Natural killer cell (primary cell): ENCODE measurements at regions not wholly inside any gene's neighbourhood (a gene's known extent, or its start where the extent isn't known, plus 50 kb on each side); places are given as distances from the start of the nearest gene placed in this dataset.
A peak's percentile ranks its signal among the peaks of the same experiment; 100 is the strongest.

ENCODE experiments used
- ATAC-seq, 3 donors: fragments of 150-1000 bp in 2 of 3; fragments of 200-7000 bp in 1 of 3; cut with Tn5 transposase; 1 replicate in 1 of 3; 2 replicates in 2 of 3; pipeline ENCODE4 v1.10.0; 2021; ENCODE audit warnings: mild to moderate bottlenecking in 2 of 3, moderate library complexity in 2 of 3
- DNase-seq, 2 donors: peaks; one replicate each; pipeline versions ENCODE4 v3.0.0 to v3.0.0-alpha.2; 2013 to 2021; ENCODE audit warnings: mixed read lengths in 1 of 2
- H3K27ac ChIP-seq: one replicate; pipeline ENCODE4 v1.5.1; 2013; ENCODE audit warnings: mild to moderate bottlenecking, low read length
- H3K27me3 ChIP-seq: one replicate; pipeline ENCODE4 v1.6.1; 2013; ENCODE audit warnings: low read length; ENCODE audit not compliant: control insufficient read depth, insufficient read depth
- H3K36me3 ChIP-seq: one replicate; pipeline ENCODE4 v1.6.1; 2013; ENCODE audit warnings: low read length; ENCODE audit not compliant: control insufficient read depth, insufficient read depth
- H3K4me1 ChIP-seq: one replicate; pipeline ENCODE4 v1.6.1; 2013; ENCODE audit warnings: low read length; ENCODE audit not compliant: control insufficient read depth, insufficient read depth
- H3K4me3 ChIP-seq: one replicate; pipeline ENCODE4 v1.5.1; 2013; ENCODE audit warnings: low read length
- H3K9me3 ChIP-seq: one replicate; pipeline ENCODE4 v1.6.1; 2013; ENCODE audit warnings: low read length; ENCODE audit not compliant: control insufficient read depth, insufficient read depth
- H3K27ac Mint-ChIP-seq, 2 donors: one replicate each; pipeline ENCODE4 v1.8.0; 2022; ENCODE audit warnings: mild to moderate bottlenecking in 2 of 2, mixed read lengths in 2 of 2, moderate library complexity in 1 of 2
- H3K27me3 Mint-ChIP-seq, 2 donors: one replicate each; pipeline ENCODE4 v1.8.0; 2022; ENCODE audit warnings: low read depth in 2 of 2, mixed read lengths in 2 of 2
- H3K36me3 Mint-ChIP-seq: one replicate; pipeline ENCODE4 v1.8.0; 2022; ENCODE audit warnings: mixed read lengths
- H3K4me1 Mint-ChIP-seq, 2 donors: one replicate each; pipeline ENCODE4 v1.8.0; 2022; ENCODE audit warnings: mixed read lengths in 2 of 2
- H3K4me3 Mint-ChIP-seq: one replicate; pipeline ENCODE4 v1.8.0; 2022; ENCODE audit warnings: mild to moderate bottlenecking, moderate library complexity, mixed read lengths
- H3K9me3 Mint-ChIP-seq, 2 donors: one replicate each; pipeline ENCODE4 v1.8.0; 2022; ENCODE audit warnings: mixed read lengths in 2 of 2
- CTCF ChIP-seq: fragments of 200-600 bp; IDR thresholded peaks from one replicate; pipeline ENCODE4 v1.8.0; 2022; ENCODE audit warnings: antibody characterized with exemption
- WGBS: methylation state at CpG from one replicate; pipeline ENCODE4 v1.1.7; 2013; ENCODE audit warnings: missing lambda C conversion rate; ENCODE audit not compliant: insufficient coverage; 5-methylcytosine and 5-hydroxymethylcytosine counted together
- intact Hi-C: fragments of 100-400 bp; cut with micrococcal nuclease; formaldehyde crosslinking; loops from one replicate; pipeline ENCODE4 v1.14.2; 2022

- Histone ChIP-seq H3K4me1 (peaks cover 11% of the 10 kb centered on the region), H3K36me3 (no peaks in the 10 kb centered on the region), H3K4me3 (no peak overlapping the region), H3K9me3 (no peaks in the 10 kb centered on the region), H3K27me3 (no peaks in the 10 kb centered on the region), H3K27ac (no peak overlapping the region)
- Mint-ChIP-seq H3K4me3 (no peak overlapping the region), H3K9me3 (no peaks in the 10 kb centered on the region), H3K27me3 (no peaks in the 10 kb centered on the region), H3K27ac (peak overlapping the region in 1 of 2 donors; percentile 39), H3K4me1 (peaks cover 0 to 72% of the 10 kb centered on the region in 2 donors), H3K36me3 (no peaks in the 10 kb centered on the region)
- no peak for DNase-seq
- intact Hi-C loops: no loop called here
- no peak for ATAC-seq
- no peak for TF ChIP-seq CTCF
Measured at GRCh38 chrY:3037471-3037870, 102.3 kb downstream of the ZFY start.

- no peak overlapping the region for H3K4me3 ChIP-seq
- TF ChIP-seq CTCF: no peak
- Mint-ChIP-seq H3K9me3 (no peaks in the 10 kb centered on the region), H3K4me1 (peaks cover 0 to 58% of the 10 kb centered on the region in 2 donors), H3K36me3 (no peaks in the 10 kb centered on the region), H3K4me3 (no peak overlapping the region), H3K27ac (peak overlapping the region in 1 of 2 donors; percentile 72), H3K27me3 (no peaks in the 10 kb centered on the region)
- ATAC-seq (no peak), DNase-seq (no peak)
- H3K27me3 ChIP-seq: no peaks in the 10 kb centered on the region
- H3K4me1 ChIP-seq: peaks cover under 1% of the 10 kb centered on the region
- no peak overlapping the region for H3K27ac ChIP-seq
- H3K9me3 ChIP-seq: no peaks in the 10 kb centered on the region
- no peaks in the 10 kb centered on the region for H3K36me3 ChIP-seq
- 91% methylated on average over 3 of the region's 3 CpGs for WGBS
- intact Hi-C loops: no loop called here
Measured at GRCh38 chrY:3040415-3040814, 105.2 kb downstream of the ZFY start.

- no peaks in the 10 kb centered on the region for H3K27me3 ChIP-seq
- peaks cover 0 to 57% of the 10 kb centered on the region in 2 donors for H3K4me1 Mint-ChIP-seq
- H3K36me3 Mint-ChIP-seq: no peaks in the 10 kb centered on the region
- H3K4me3 Mint-ChIP-seq: no peak overlapping the region
- no peaks in the 10 kb centered on the region for H3K9me3 ChIP-seq
- no peaks in the 10 kb centered on the region for H3K27me3 Mint-ChIP-seq
- no peaks in the 10 kb centered on the region for H3K4me1 ChIP-seq
- intact Hi-C loops: no loop called here
- no peaks in the 10 kb centered on the region for H3K36me3 ChIP-seq
- H3K9me3 Mint-ChIP-seq: no peaks in the 10 kb centered on the region
- DNase-seq (no peak), ATAC-seq (no peak)
- no peak for TF ChIP-seq CTCF
- no peak overlapping the region for H3K4me3 ChIP-seq
- H3K27ac ChIP-seq: no peak overlapping the region
- H3K27ac Mint-ChIP-seq: no peak overlapping the region
Measured at GRCh38 chrY:3041985-3042384, 106.8 kb downstream of the ZFY start.

GRCh38 chrY:3042901-3043300 lies 107.7 kb downstream of the ZFY start:
- no peak overlapping the region for H3K27ac ChIP-seq
- peaks cover 0 to 64% of the 10 kb centered on the region in 2 donors for H3K4me1 Mint-ChIP-seq

More at GRCh38 chrY:3042901-3043300, 107.7 kb downstream of the ZFY start:
- H3K36me3 Mint-ChIP-seq: no peaks in the 10 kb centered on the region
- H3K27me3 Mint-ChIP-seq: no peaks in the 10 kb centered on the region
- H3K9me3 ChIP-seq: no peaks in the 10 kb centered on the region
- no peaks in the 10 kb centered on the region for H3K9me3 Mint-ChIP-seq
- H3K27ac Mint-ChIP-seq: peak overlapping the region in 1 of 2 donors; percentile 64
- WGBS: 77% methylated on average over 5 of the region's 5 CpGs
- no peak overlapping the region for H3K4me3 Mint-ChIP-seq
- H3K27me3 ChIP-seq: no peaks in the 10 kb centered on the region
- DNase-seq (no peak), ATAC-seq (no peak)
- intact Hi-C loops: no loop called here
- no peaks in the 10 kb centered on the region for H3K36me3 ChIP-seq
- no peaks in the 10 kb centered on the region for H3K4me1 ChIP-seq
- no peak overlapping the region for H3K4me3 ChIP-seq
- TF ChIP-seq CTCF: no peak
